SK-N-SH treated with all-trans-retinoic acid at 6 μM for 48 hours (cell line): ENCODE measurements at regions not wholly inside any gene's neighbourhood (a gene's known extent, or its start where the extent isn't known, plus 50 kb on each side); places are given as distances from the start of the nearest gene placed in this dataset.

Experiments
- ARNTL ChIP-seq: fragments of 450-650 bp; formaldehyde crosslinking; IDR thresholded peaks from 2 replicates; pipeline ENCODE4 v1.5.0; 2020; ENCODE audit warnings: low read depth, mild to moderate bottlenecking, moderate library complexity, borderline replicate concordance
- CREB5 ChIP-seq: fragments of 250-450 bp; sonication (Bioruptor Pico); IDR thresholded peaks from 2 replicates; pipeline ENCODE4 v1.5.1; 2020; ENCODE audit warnings: low read depth, mild to moderate bottlenecking, moderate library complexity
- OSR1 ChIP-seq: fragments of 250-450 bp; sonication (Bioruptor Pico); IDR thresholded peaks from 2 replicates; pipeline ENCODE4 v1.8.0; 2022; ENCODE audit warnings: moderate library complexity, mild to moderate bottlenecking, inconsistent platforms
- PATZ1 ChIP-seq: fragments of 250-450 bp; sonication (Bioruptor Pico); IDR thresholded peaks from 2 replicates; pipeline ENCODE4 v1.8.0; 2020; ENCODE audit warnings: mild to moderate bottlenecking, moderate library complexity, borderline replicate concordance
- RARB ChIP-seq: fragments of 250-450 bp; sonication (Bioruptor Pico); IDR thresholded peaks from 2 replicates; pipeline ENCODE4 v1.8.0; 2021; ENCODE audit warnings: mild to moderate bottlenecking, moderate library complexity
- SNAI2 ChIP-seq: fragments of 250-450 bp; sonication (Bioruptor Pico); IDR thresholded peaks from 2 replicates; pipeline ENCODE4 v1.5.0; 2020; ENCODE audit warnings: mild to moderate bottlenecking, moderate library complexity
- TCF4 ChIP-seq: fragments of 250-450 bp; sonication (Bioruptor Pico); IDR thresholded peaks from 2 replicates; pipeline ENCODE4 v1.8.0; 2021; ENCODE audit warnings: mild to moderate bottlenecking, moderate library complexity, borderline replicate concordance
- ZC3H10 ChIP-seq: fragments of 250-450 bp; sonication (Bioruptor Pico); IDR thresholded peaks from 2 replicates; pipeline ENCODE4 v1.5.1; 2021; ENCODE audit warnings: mild to moderate bottlenecking, moderate library complexity
- ZFP3 ChIP-seq: fragments of 250-450 bp; sonication (Bioruptor Pico); IDR thresholded peaks from 2 replicates; pipeline ENCODE4 v1.5.0; 2020; ENCODE audit warnings: mild to moderate bottlenecking, moderate library complexity
- ZNF8 ChIP-seq: fragments of 450-650 bp; formaldehyde crosslinking; IDR thresholded peaks from 2 replicates; pipeline ENCODE4 v1.5.0; 2020; ENCODE audit warnings: mild to moderate bottlenecking, moderate library complexity

GRCh38 chr11:112605093-112605666 lies 344.5 kb upstream of the PLET1 start:
- no peak for TF ChIP-seq CREB5 (CRISPR knock-in tag)
- no peak for TF ChIP-seq ZFP3
- no peak for TF ChIP-seq PATZ1 (CRISPR knock-in tag)
- no peak for TF ChIP-seq RARB (CRISPR knock-in tag)
- TF ChIP-seq OSR1 (CRISPR knock-in tag) = no peak
- no peak for TF ChIP-seq TCF4 (CRISPR knock-in tag)
- no peak for TF ChIP-seq ZC3H10 (CRISPR knock-in tag)
- no peak for TF ChIP-seq ARNTL (CRISPR knock-in tag)
- no peak for TF ChIP-seq SNAI2 (CRISPR knock-in tag)
- TF ChIP-seq ZNF8 (CRISPR knock-in tag) = no peak
